GM23338 (cell line): ENCODE measurements at regions not wholly inside any gene's neighbourhood (a gene's known extent, or its start where the extent isn't known, plus 50 kb on each side); places are given as distances from the start of the nearest gene placed in this dataset.

Experiments used
- ATAC-seq: fragments of 200-7000 bp; cut with Tn5 transposase; 3 replicates; pipeline ENCODE4 v1.9.1; 2020
- DNase-seq: peaks from one replicate; pipeline ENCODE4 v3.0.0-alpha.2; 2015; ENCODE audit warnings: low spot score
- H2AFZ ChIP-seq: fragments of 200-600 bp; sonication (generic); 2 replicates; pipeline ENCODE4 v1.8.0; 2016; ENCODE audit warnings: antibody characterized with exemption, mild to moderate bottlenecking, moderate library complexity
- H3F3A ChIP-seq: fragments of 200-600 bp; sonication (generic); replicated peaks from 2 replicates; pipeline ENCODE4 v1.8.0; 2017; ENCODE audit warnings: antibody characterized with exemption, mixed run types, low read depth
- H3K27ac ChIP-seq: fragments of 200-600 bp; sonication (generic); 2 replicates; pipeline ENCODE4 v1.6.1; 2016; ENCODE audit warnings: low read depth
- H3K27me3 ChIP-seq: fragments of 200-600 bp; sonication (generic); 2 replicates; pipeline ENCODE4 v1.8.0; 2016; ENCODE audit warnings: mild to moderate bottlenecking, mixed run types, moderate library complexity; ENCODE audit not compliant: insufficient read depth
- H3K36me3 ChIP-seq: fragments of 200-600 bp; sonication (generic); 2 replicates; pipeline ENCODE4 v1.8.0; 2016; ENCODE audit warnings: mild to moderate bottlenecking; ENCODE audit not compliant: insufficient read depth
- H3K4me1 ChIP-seq: fragments of 200-600 bp; sonication (generic); 2 replicates; pipeline ENCODE4 v1.8.0; 2016; ENCODE audit warnings: mild to moderate bottlenecking, moderate library complexity; ENCODE audit not compliant: insufficient read depth
- H3K4me2 ChIP-seq: fragments of 200-600 bp; sonication (generic); 2 replicates; pipeline ENCODE4 v1.7.1; 2017; ENCODE audit warnings: mixed run types
- H3K4me3 ChIP-seq: fragments of 200-600 bp; sonication (generic); 2 replicates; pipeline ENCODE4 v1.6.1; 2016; ENCODE audit warnings: mixed run types
- H3K79me2 ChIP-seq: fragments of 200-600 bp; sonication (generic); replicated peaks from 2 replicates; pipeline ENCODE4 v1.8.0; 2017; ENCODE audit warnings: mild to moderate bottlenecking; ENCODE audit not compliant: insufficient read depth
- H3K9me2 ChIP-seq: fragments of 200-600 bp; sonication (generic); 2 replicates; pipeline ENCODE4 v1.8.0; 2017; ENCODE audit not compliant: insufficient read depth
- H4K20me1 ChIP-seq: fragments of 200-600 bp; sonication (generic); replicated peaks from 2 replicates; pipeline ENCODE4 v1.8.0; 2017; ENCODE audit warnings: mild to moderate bottlenecking; ENCODE audit not compliant: insufficient read depth
- H3K27ac Mint-ChIP-seq: 2 replicates; pipeline ENCODE4 v1.8.0; 2020; ENCODE audit warnings: inconsistent platforms, mild to moderate bottlenecking, moderate library complexity, mixed read lengths
- H3K27me3 Mint-ChIP-seq: 3 replicates; pipeline ENCODE4 v1.8.0; 2022; ENCODE audit warnings: low read depth, mild to moderate bottlenecking, moderate library complexity, mixed read lengths, inconsistent platforms; ENCODE audit not compliant: insufficient read depth, poor library complexity
- H3K36me3 Mint-ChIP-seq: 3 replicates; pipeline ENCODE4 v1.8.0; 2021; ENCODE audit warnings: low read depth, mild to moderate bottlenecking, inconsistent platforms, moderate library complexity, mixed read lengths
- H3K4me1 Mint-ChIP-seq: 3 replicates; pipeline ENCODE4 v1.8.0; 2020; ENCODE audit warnings: mild to moderate bottlenecking, inconsistent platforms, mixed read lengths
- H3K4me3 Mint-ChIP-seq: 3 replicates; pipeline ENCODE4 v1.8.0; 2021; ENCODE audit warnings: moderate library complexity, mild to moderate bottlenecking, inconsistent platforms, mixed read lengths
- H3K9me3 Mint-ChIP-seq: 3 replicates; pipeline ENCODE4 v1.8.0; 2020; ENCODE audit warnings: moderate library complexity, mild to moderate bottlenecking, inconsistent platforms, mixed read lengths
- CREB1 ChIP-seq: fragments of 250-450 bp; sonication (Bioruptor Pico); IDR thresholded peaks from 2 replicates; pipeline ENCODE4 v1.5.0; 2020; ENCODE audit warnings: low read depth, mild to moderate bottlenecking, moderate library complexity
- EZH2 ChIP-seq: fragments of 200-600 bp; sonication (generic); IDR thresholded peaks from one replicate; pipeline ENCODE4 v1.8.0; 2017; ENCODE audit warnings: antibody characterized with exemption, mild to moderate bottlenecking, low read depth; ENCODE audit not compliant: unreplicated experiment
- EZH2phosphoT487 ChIP-seq: fragments of 200-600 bp; sonication (generic); IDR thresholded peaks from one replicate; pipeline ENCODE4 v1.8.1; 2018; ENCODE audit warnings: antibody characterized with exemption; ENCODE audit not compliant: unreplicated experiment
- JUNB ChIP-seq: IDR thresholded peaks from one replicate; pipeline ENCODE4 v1.6.1; 2016; ENCODE audit warnings: antibody characterized with exemption; ENCODE audit not compliant: unreplicated experiment
- NANOG ChIP-seq: IDR thresholded peaks from 2 replicates; pipeline ENCODE4 v1.6.1; 2016; ENCODE audit warnings: antibody characterized with exemption, borderline replicate concordance
- POLR2AphosphoS5 ChIP-seq: IDR thresholded peaks from 2 replicates; pipeline ENCODE4 v1.6.1; 2016; ENCODE audit warnings: antibody characterized with exemption, low read depth
- STAT1 ChIP-seq: IDR thresholded peaks from one replicate; pipeline ENCODE4 v1.6.1; 2016; ENCODE audit warnings: antibody characterized with exemption; ENCODE audit not compliant: unreplicated experiment
- ZNF114 ChIP-seq: fragments of 250-450 bp; sonication (Bioruptor Pico); IDR thresholded peaks from 2 replicates; pipeline ENCODE4 v1.5.0; 2020; ENCODE audit warnings: mild to moderate bottlenecking, moderate library complexity
- ZNF331 ChIP-seq: fragments of 250-450 bp; sonication (Bioruptor Pico); IDR thresholded peaks from 2 replicates; pipeline ENCODE4 v1.5.0; 2020; ENCODE audit warnings: low read depth, mild to moderate bottlenecking, moderate library complexity
- TF ChIP-seq, protein P1 (sequence below): fragments of 250-450 bp; sonication (Bioruptor Pico); IDR thresholded peaks from 2 replicates; pipeline ENCODE4 v1.5.0; 2020; ENCODE audit warnings: mild to moderate bottlenecking, moderate library complexity
- TF ChIP-seq, protein P2 (sequence below): IDR thresholded peaks from 2 replicates; pipeline ENCODE4 v1.6.1; 2016; ENCODE audit warnings: antibody characterized with exemption
- TF ChIP-seq, protein P3 (sequence below): IDR thresholded peaks from one replicate; pipeline ENCODE4 v1.6.1; 2018; ENCODE audit warnings: antibody characterized with exemption; ENCODE audit not compliant: unreplicated experiment
- TF ChIP-seq, protein P4 (sequence below), 2 experiments: fragments of 200-600 bp in 1 of 2; sonication (generic) in 1 of 2; conservative IDR thresholded peaks; 2 replicates each; pipeline versions ENCODE4 v1.5.1 to v1.6.1; 2016 to 2017; ENCODE audit warnings: antibody characterized with exemption in 2 of 2, low read depth in 2 of 2, mild to moderate bottlenecking in 2 of 2, moderate library complexity in 1 of 2

DNA sequence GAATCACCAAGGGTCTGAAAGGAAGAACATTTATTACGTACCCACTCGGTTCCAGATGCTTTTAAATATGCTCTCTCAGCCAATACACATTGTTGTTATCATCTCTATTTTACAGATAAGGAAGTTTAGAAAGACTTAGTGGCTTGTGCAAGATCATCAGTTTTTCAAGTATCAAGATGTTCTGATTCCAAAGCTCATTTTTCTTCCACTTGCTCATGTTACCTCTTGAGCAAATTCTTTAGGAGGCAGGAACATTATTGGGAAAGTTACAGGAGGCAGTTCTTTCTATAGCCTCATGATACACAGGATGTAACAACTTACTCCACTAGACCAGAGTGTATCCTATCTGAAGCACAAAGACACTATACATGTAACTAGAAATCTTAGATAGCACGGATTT lies 65.0 kb upstream of the MMADHC start:
- no peaks in the 10 kb centered on the region for H3K27me3 ChIP-seq
- no peaks in the 10 kb centered on the region for H3K4me1 ChIP-seq
- H3K27ac Mint-ChIP-seq, result no peak overlapping the region
- no peaks in the 10 kb centered on the region for H3K9me2 ChIP-seq
- H2AFZ ChIP-seq, result peak overlapping the region; percentile 19; the same call in 1 of the 2 replicates
- H3K27ac ChIP-seq, result no peak overlapping the region
- H3K36me3 Mint-ChIP-seq, result peaks cover 4% of the 10 kb centered on the region; the same call in 2 of the 3 replicates
- no peak overlapping the region for H3K4me3 Mint-ChIP-seq
- DNase-seq (no peak), ATAC-seq (no peak)
- peaks cover 4% of the 10 kb centered on the region; the same call in 2 of the 3 replicates for H3K4me1 Mint-ChIP-seq
- H3K9me3 Mint-ChIP-seq, result peaks cover 9% of the 10 kb centered on the region; the same call in 2 of the 3 replicates
- no peaks in the 10 kb centered on the region for H3K36me3 ChIP-seq
- H4K20me1 ChIP-seq, result no peaks in the 10 kb centered on the region; the same call in 1 of the 2 replicates
- H3K27me3 Mint-ChIP-seq, result no peaks in the 10 kb centered on the region
- no peak overlapping the region for H3K4me2 ChIP-seq
- no peaks in the 10 kb centered on the region for H3F3A ChIP-seq
- TF ChIP-seq POLR2AphosphoS5, result no peak
- no peak for TF ChIP-seq EZH2phosphoT487
- TF ChIP-seq, protein P1, sequence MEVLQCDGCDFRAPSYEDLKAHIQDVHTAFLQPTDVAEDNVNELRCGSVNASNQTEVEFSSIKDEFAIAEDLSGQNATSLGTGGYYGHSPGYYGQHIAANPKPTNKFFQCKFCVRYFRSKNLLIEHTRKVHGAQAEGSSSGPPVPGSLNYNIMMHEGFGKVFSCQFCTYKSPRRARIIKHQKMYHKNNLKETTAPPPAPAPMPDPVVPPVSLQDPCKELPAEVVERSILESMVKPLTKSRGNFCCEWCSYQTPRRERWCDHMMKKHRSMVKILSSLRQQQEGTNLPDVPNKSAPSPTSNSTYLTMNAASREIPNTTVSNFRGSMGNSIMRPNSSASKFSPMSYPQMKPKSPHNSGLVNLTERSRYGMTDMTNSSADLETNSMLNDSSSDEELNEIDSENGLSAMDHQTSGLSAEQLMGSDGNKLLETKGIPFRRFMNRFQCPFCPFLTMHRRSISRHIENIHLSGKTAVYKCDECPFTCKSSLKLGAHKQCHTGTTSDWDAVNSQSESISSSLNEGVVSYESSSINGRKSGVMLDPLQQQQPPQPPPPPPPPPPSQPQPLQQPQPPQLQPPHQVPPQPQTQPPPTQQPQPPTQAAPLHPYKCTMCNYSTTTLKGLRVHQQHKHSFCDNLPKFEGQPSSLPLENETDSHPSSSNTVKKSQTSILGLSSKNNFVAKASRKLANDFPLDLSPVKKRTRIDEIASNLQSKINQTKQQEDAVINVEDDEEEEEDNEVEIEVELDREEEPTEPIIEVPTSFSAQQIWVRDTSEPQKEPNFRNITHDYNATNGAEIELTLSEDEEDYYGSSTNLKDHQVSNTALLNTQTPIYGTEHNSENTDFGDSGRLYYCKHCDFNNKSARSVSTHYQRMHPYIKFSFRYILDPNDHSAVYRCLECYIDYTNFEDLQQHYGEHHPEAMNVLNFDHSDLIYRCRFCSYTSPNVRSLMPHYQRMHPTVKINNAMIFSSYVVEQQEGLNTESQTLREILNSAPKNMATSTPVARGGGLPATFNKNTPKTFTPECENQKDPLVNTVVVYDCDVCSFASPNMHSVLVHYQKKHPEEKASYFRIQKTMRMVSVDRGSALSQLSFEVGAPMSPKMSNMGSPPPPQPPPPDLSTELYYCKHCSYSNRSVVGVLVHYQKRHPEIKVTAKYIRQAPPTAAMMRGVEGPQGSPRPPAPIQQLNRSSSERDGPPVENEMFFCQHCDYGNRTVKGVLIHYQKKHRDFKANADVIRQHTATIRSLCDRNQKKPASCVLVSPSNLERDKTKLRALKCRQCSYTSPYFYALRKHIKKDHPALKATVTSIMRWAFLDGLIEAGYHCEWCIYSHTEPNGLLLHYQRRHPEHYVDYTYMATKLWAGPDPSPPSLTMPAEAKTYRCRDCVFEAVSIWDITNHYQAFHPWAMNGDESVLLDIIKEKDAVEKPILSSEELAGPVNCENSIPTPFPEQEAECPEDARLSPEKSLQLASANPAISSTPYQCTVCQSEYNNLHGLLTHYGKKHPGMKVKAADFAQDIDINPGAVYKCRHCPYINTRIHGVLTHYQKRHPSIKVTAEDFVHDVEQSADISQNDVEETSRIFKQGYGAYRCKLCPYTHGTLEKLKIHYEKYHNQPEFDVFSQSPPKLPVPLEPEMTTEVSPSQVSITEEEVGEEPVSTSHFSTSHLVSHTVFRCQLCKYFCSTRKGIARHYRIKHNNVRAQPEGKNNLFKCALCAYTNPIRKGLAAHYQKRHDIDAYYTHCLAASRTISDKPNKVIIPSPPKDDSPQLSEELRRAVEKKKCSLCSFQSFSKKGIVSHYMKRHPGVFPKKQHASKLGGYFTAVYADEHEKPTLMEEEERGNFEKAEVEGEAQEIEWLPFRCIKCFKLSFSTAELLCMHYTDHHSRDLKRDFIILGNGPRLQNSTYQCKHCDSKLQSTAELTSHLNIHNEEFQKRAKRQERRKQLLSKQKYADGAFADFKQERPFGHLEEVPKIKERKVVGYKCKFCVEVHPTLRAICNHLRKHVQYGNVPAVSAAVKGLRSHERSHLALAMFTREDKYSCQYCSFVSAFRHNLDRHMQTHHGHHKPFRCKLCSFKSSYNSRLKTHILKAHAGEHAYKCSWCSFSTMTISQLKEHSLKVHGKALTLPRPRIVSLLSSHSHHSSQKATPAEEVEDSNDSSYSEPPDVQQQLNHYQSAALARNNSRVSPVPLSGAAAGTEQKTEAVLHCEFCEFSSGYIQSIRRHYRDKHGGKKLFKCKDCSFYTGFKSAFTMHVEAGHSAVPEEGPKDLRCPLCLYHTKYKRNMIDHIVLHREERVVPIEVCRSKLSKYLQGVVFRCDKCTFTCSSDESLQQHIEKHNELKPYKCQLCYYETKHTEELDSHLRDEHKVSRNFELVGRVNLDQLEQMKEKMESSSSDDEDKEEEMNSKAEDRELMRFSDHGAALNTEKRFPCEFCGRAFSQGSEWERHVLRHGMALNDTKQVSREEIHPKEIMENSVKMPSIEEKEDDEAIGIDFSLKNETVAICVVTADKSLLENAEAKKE (CRISPR knock-in tag), result no peak
- no peak for TF ChIP-seq ZNF331 (CRISPR knock-in tag)
- TF ChIP-seq CREB1 (CRISPR knock-in tag), result no peak
- TF ChIP-seq, protein P2, sequence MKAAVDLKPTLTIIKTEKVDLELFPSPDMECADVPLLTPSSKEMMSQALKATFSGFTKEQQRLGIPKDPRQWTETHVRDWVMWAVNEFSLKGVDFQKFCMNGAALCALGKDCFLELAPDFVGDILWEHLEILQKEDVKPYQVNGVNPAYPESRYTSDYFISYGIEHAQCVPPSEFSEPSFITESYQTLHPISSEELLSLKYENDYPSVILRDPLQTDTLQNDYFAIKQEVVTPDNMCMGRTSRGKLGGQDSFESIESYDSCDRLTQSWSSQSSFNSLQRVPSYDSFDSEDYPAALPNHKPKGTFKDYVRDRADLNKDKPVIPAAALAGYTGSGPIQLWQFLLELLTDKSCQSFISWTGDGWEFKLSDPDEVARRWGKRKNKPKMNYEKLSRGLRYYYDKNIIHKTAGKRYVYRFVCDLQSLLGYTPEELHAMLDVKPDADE, result no peak
- no peak for TF ChIP-seq EZH2
- TF ChIP-seq, protein P3, sequence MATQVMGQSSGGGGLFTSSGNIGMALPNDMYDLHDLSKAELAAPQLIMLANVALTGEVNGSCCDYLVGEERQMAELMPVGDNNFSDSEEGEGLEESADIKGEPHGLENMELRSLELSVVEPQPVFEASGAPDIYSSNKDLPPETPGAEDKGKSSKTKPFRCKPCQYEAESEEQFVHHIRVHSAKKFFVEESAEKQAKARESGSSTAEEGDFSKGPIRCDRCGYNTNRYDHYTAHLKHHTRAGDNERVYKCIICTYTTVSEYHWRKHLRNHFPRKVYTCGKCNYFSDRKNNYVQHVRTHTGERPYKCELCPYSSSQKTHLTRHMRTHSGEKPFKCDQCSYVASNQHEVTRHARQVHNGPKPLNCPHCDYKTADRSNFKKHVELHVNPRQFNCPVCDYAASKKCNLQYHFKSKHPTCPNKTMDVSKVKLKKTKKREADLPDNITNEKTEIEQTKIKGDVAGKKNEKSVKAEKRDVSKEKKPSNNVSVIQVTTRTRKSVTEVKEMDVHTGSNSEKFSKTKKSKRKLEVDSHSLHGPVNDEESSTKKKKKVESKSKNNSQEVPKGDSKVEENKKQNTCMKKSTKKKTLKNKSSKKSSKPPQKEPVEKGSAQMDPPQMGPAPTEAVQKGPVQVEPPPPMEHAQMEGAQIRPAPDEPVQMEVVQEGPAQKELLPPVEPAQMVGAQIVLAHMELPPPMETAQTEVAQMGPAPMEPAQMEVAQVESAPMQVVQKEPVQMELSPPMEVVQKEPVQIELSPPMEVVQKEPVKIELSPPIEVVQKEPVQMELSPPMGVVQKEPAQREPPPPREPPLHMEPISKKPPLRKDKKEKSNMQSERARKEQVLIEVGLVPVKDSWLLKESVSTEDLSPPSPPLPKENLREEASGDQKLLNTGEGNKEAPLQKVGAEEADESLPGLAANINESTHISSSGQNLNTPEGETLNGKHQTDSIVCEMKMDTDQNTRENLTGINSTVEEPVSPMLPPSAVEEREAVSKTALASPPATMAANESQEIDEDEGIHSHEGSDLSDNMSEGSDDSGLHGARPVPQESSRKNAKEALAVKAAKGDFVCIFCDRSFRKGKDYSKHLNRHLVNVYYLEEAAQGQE, result no peak
- TF ChIP-seq NANOG, result no peak
- no peak for TF ChIP-seq STAT1
- TF ChIP-seq, protein P4, sequence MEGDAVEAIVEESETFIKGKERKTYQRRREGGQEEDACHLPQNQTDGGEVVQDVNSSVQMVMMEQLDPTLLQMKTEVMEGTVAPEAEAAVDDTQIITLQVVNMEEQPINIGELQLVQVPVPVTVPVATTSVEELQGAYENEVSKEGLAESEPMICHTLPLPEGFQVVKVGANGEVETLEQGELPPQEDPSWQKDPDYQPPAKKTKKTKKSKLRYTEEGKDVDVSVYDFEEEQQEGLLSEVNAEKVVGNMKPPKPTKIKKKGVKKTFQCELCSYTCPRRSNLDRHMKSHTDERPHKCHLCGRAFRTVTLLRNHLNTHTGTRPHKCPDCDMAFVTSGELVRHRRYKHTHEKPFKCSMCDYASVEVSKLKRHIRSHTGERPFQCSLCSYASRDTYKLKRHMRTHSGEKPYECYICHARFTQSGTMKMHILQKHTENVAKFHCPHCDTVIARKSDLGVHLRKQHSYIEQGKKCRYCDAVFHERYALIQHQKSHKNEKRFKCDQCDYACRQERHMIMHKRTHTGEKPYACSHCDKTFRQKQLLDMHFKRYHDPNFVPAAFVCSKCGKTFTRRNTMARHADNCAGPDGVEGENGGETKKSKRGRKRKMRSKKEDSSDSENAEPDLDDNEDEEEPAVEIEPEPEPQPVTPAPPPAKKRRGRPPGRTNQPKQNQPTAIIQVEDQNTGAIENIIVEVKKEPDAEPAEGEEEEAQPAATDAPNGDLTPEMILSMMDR (conservative IDR thresholded peaks at IDR 0.05; ENCODE audit: low read depth in 2 of 2), result no peak
- no peak for TF ChIP-seq JUNB
- no peak for TF ChIP-seq ZNF114 (CRISPR knock-in tag)
- no peaks in the 10 kb centered on the region for H3K79me2 ChIP-seq
- no peak overlapping the region for H3K4me3 ChIP-seq
